H1 (cell line): ENCODE measurements at regions not wholly inside any gene's neighbourhood (a gene's known extent, or its start where the extent isn't known, plus 50 kb on each side); places are given as distances from the start of the nearest gene placed in this dataset.

Source experiments
- CTCF ChIP-seq, 3 experiments: IDR thresholded peaks; 1 replicate in 2 of 3; 2 replicates in 1 of 3; pipeline versions ENCODE4 v1.5.1 to v1.6.1; 2011; ENCODE audit warnings: low read length in 3 of 3, mild to moderate bottlenecking in 3 of 3, inconsistent platforms in 2 of 3, low read depth in 1 of 3, moderate library complexity in 1 of 3; ENCODE audit not compliant: insufficient read depth in 1 of 3; ENCODE audit errors: control extremely low read depth in 1 of 3
- EZH2 ChIP-seq: fragments of 200-600 bp; sonication (generic); IDR thresholded peaks from 2 replicates; pipeline ENCODE4 v1.7.1; 2012; ENCODE audit warnings: low read depth, mild to moderate bottlenecking, moderate library complexity, low read length, inconsistent platforms; ENCODE audit not compliant: severe bottlenecking
- FOSL1 ChIP-seq: IDR thresholded peaks from 2 replicates; pipeline ENCODE4 v1.6.1; 2011; ENCODE audit warnings: mild to moderate bottlenecking, low read depth, low read length, moderate library complexity; ENCODE audit not compliant: insufficient read depth
- HDAC2 ChIP-seq, 2 experiments: fragments of 300-600 bp in 1 of 2; sonication (generic) in 1 of 2; IDR thresholded peaks; 2 replicates each; pipeline ENCODE4 v1.6.1; 2011 to 2012; ENCODE audit warnings: low read depth in 2 of 2, low read length in 2 of 2, mild to moderate bottlenecking in 2 of 2, moderate library complexity in 2 of 2, borderline replicate concordance in 1 of 2, inconsistent platforms in 1 of 2
- JUND ChIP-seq: IDR thresholded peaks from 2 replicates; pipeline ENCODE4 v1.6.1; 2011; ENCODE audit warnings: mild to moderate bottlenecking, improper control_type of control experiment, low read length
- KDM1A ChIP-seq: fragments of 200-600, 300-600 bp; sonication (generic); IDR thresholded peaks from 2 replicates; pipeline ENCODE4 v1.7.1; 2016; ENCODE audit warnings: mild to moderate bottlenecking, low read length, borderline replicate concordance
- NRF1 ChIP-seq: IDR thresholded peaks from 2 replicates; pipeline ENCODE4 v1.6.1; 2011; ENCODE audit warnings: mild to moderate bottlenecking, low read depth, low read length, improper control_type of control experiment
- POLR2A ChIP-seq, 2 experiments: IDR thresholded peaks; 1 replicate in 1 of 2; 2 replicates in 1 of 2; pipeline ENCODE4 v1.6.1; 2011; ENCODE audit warnings: low read depth in 2 of 2, low read length in 2 of 2, mild to moderate bottlenecking in 2 of 2; ENCODE audit errors: control extremely low read depth in 1 of 2
- POLR2AphosphoS5 ChIP-seq: IDR thresholded peaks from 2 replicates; pipeline ENCODE4 v1.6.1; 2011; ENCODE audit warnings: low read depth, low read length
- RAD21 ChIP-seq, 2 experiments: IDR thresholded peaks in 1 of 2; conservative IDR thresholded peaks in 1 of 2; 2 replicates each; pipeline ENCODE4 v1.6.1; 2011; ENCODE audit warnings: low read depth in 2 of 2, low read length in 2 of 2, improper control_type of control experiment in 1 of 2, inconsistent platforms in 1 of 2, mild to moderate bottlenecking in 1 of 2, moderate library complexity in 1 of 2
- RFX5 ChIP-seq: IDR thresholded peaks from 2 replicates; pipeline ENCODE4 v1.6.1; 2011; ENCODE audit warnings: low read depth, low read length, improper control_type of control experiment, borderline replicate concordance
- SIN3A ChIP-seq, 2 experiments: IDR thresholded peaks in 1 of 2; conservative IDR thresholded peaks in 1 of 2; 2 replicates each; pipeline ENCODE4 v1.6.1; 2011 to 2012; ENCODE audit warnings: low read length in 2 of 2, improper control_type of control experiment in 1 of 2, low read depth in 1 of 2, mild to moderate bottlenecking in 1 of 2
- TF ChIP-seq, protein P1 (sequence below): IDR thresholded peaks from 2 replicates; pipeline ENCODE4 v1.6.1; 2012; ENCODE audit warnings: inconsistent platforms

- no peak for TF ChIP-seq CTCF (IDR thresholded peaks at IDR 0.05; ENCODE audit: control extremely low read depth in 1 of 3, insufficient read depth in 1 of 3, low read depth in 1 of 3, low read length in 3 of 3)
- no peak for TF ChIP-seq EZH2
- no peak for TF ChIP-seq POLR2A (IDR thresholded peaks at IDR 0.05; ENCODE audit: control extremely low read depth in 1 of 2, low read depth in 2 of 2, low read length in 2 of 2)
- TF ChIP-seq HDAC2 (IDR thresholded peaks at IDR 0.05; ENCODE audit: borderline replicate concordance in 1 of 2, low read depth in 2 of 2, low read length in 2 of 2), result no peak
- no peak for TF ChIP-seq POLR2AphosphoS5
- TF ChIP-seq JUND, result no peak
- TF ChIP-seq, protein P1, sequence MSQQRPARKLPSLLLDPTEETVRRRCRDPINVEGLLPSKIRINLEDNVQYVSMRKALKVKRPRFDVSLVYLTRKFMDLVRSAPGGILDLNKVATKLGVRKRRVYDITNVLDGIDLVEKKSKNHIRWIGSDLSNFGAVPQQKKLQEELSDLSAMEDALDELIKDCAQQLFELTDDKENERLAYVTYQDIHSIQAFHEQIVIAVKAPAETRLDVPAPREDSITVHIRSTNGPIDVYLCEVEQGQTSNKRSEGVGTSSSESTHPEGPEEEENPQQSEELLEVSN, result no peak
- TF ChIP-seq RAD21 (IDR thresholded peaks at IDR 0.05 in 1 of 2, conservative IDR thresholded peaks at IDR 0.05 in 1 of 2; ENCODE audit: low read depth in 2 of 2, low read length in 2 of 2), result no peak
- TF ChIP-seq RFX5, result no peak
- TF ChIP-seq SIN3A (conservative IDR thresholded peaks at IDR 0.05 in 1 of 2, IDR thresholded peaks at IDR 0.05 in 1 of 2; ENCODE audit: low read depth in 1 of 2, low read length in 2 of 2), result no peak
- TF ChIP-seq FOSL1, result no peak
- TF ChIP-seq NRF1, result no peak
- TF ChIP-seq KDM1A, result no peak
Observed at GRCh38 chr14:99063620-99064225, 208.3 kb downstream of the BCL11B start.
